SK-N-SH (cell line): ENCODE measurements at regions not wholly inside any gene's neighbourhood (a gene's known extent, or its start where the extent isn't known, plus 50 kb on each side); places are given as distances from the start of the nearest gene placed in this dataset.
"Not testable (repeated sequence)": the region's sequence is repeated elsewhere in the genome, so short reads cannot be mapped to it uniquely, and the experiment has no call there.

Experiments
- CTCF ChIA-PET: fragments of 300-600, 350-600 bp; formaldehyde crosslinking; extraction: SDS; loops from one replicate; lab custom pipeline; 2021; lab: Yijun Ruan, JAX
- POLR2A ChIA-PET: fragments of 350-600 bp; sonication (Branson Sonifier 250); formaldehyde crosslinking; extraction: SDS; loops from one replicate; lab custom pipeline; 2020; ENCODE audit warnings: antibody characterized with exemption, inconsistent platforms; lab: Yijun Ruan, JAX
- DNase-seq: peaks from one replicate; pipeline ENCODE4 v3.0.0; 2012
- H2AFZ ChIP-seq: fragments of 200-600 bp; sonication (generic); 2 replicates; pipeline ENCODE4 v1.8.1; 2016; ENCODE audit warnings: antibody characterized with exemption, mild to moderate bottlenecking, low read depth
- H3F3A ChIP-seq: fragments of 200-600 bp; sonication (generic); replicated peaks from 2 replicates; pipeline ENCODE3; 2016; ENCODE audit warnings: antibody characterized with exemption, mild to moderate bottlenecking; ENCODE audit not compliant: insufficient read depth
- H3K27ac ChIP-seq, 2 experiments: fragments of 200-500 bp in 1 of 2; fragments of 200-600 bp in 1 of 2; sonication (Bioruptor generic) in 1 of 2; sonication (generic), shearing (Covaris generic) in 1 of 2; 2 replicates each; pipeline versions ENCODE4 v1.5.1 to v1.6.1; 2014 to 2016; ENCODE audit warnings: low read depth in 2 of 2, inconsistent platforms in 1 of 2, low read length in 1 of 2, mild to moderate bottlenecking in 1 of 2, mixed read lengths in 1 of 2
- H3K27me3 ChIP-seq: fragments of 200-600 bp; sonication (generic), shearing (Covaris generic); 2 replicates; pipeline ENCODE4 v1.6.1; 2016; ENCODE audit warnings: mixed run types; ENCODE audit not compliant: insufficient read depth
- H3K36me3 ChIP-seq, 2 experiments: fragments of 200-500 bp in 1 of 2; fragments of 200-600 bp in 1 of 2; sonication (Bioruptor generic) in 1 of 2; sonication (generic) in 1 of 2; replicated peaks in 1 of 2; 2 replicates each; pipeline versions ENCODE3 to v1.5.1; 2014 to 2016; ENCODE audit warnings: low read length in 1 of 2, mild to moderate bottlenecking in 1 of 2; ENCODE audit not compliant: insufficient read depth in 2 of 2, control insufficient read depth in 1 of 2
- H3K4me1 ChIP-seq, 2 experiments: fragments of 200-500 bp in 1 of 2; fragments of 200-600 bp in 1 of 2; sonication (Bioruptor generic) in 1 of 2; sonication (generic), shearing (Covaris generic) in 1 of 2; 2 replicates each; pipeline versions ENCODE4 v1.5.1 to v1.6.1; 2014 to 2016; ENCODE audit warnings: low read depth in 1 of 2, low read length in 1 of 2, mixed run types in 1 of 2; ENCODE audit not compliant: insufficient read depth in 2 of 2, control insufficient read depth in 1 of 2
- H3K4me2 ChIP-seq: fragments of 200-600 bp; sonication (generic), shearing (Covaris generic); 2 replicates; pipeline ENCODE4 v1.6.1; 2017; ENCODE audit warnings: mixed run types
- H3K4me3 ChIP-seq, 2 experiments: fragments of 200-500 bp in 1 of 2; fragments of 200-600 bp in 1 of 2; sonication (Bioruptor generic) in 1 of 2; sonication (generic), shearing (Covaris generic) in 1 of 2; 2 replicates each; pipeline versions ENCODE4 v1.5.1 to v1.8.1; 2014 to 2016; ENCODE audit warnings: low read depth in 2 of 2, inconsistent platforms in 1 of 2, low read length in 1 of 2, mild to moderate bottlenecking in 1 of 2, mixed read lengths in 1 of 2, moderate library complexity in 1 of 2
- H3K79me2 ChIP-seq: fragments of 200-600 bp; sonication (generic); 2 replicates; pipeline ENCODE4 v1.8.1; 2017; ENCODE audit warnings: mild to moderate bottlenecking; ENCODE audit not compliant: insufficient read depth
- H3K9ac ChIP-seq: fragments of 200-600 bp; sonication (generic); 2 replicates; pipeline ENCODE4 v1.6.1; 2017; ENCODE audit warnings: mixed run types
- H3K9me2 ChIP-seq: fragments of 200-600 bp; sonication (generic); 2 replicates; pipeline ENCODE4 v1.6.1; 2017; ENCODE audit warnings: mixed run types
- H3K9me3 ChIP-seq: fragments of 200-600 bp; sonication (generic); 2 replicates; pipeline ENCODE4 v1.6.1; 2017; ENCODE audit warnings: mixed run types, mild to moderate bottlenecking, moderate library complexity
- H4K20me1 ChIP-seq: fragments of 200-600 bp; sonication (generic); 2 replicates; pipeline ENCODE4 v1.6.1; 2017; ENCODE audit warnings: mild to moderate bottlenecking, mixed run types; ENCODE audit not compliant: insufficient read depth
- EP300 ChIP-seq, 2 experiments: IDR thresholded peaks; 2 replicates each; pipeline versions ENCODE4 v1.4.0 to v1.6.1; 2012; ENCODE audit warnings: borderline replicate concordance in 1 of 2, low read depth in 1 of 2, low read length in 1 of 2
- EZH2phosphoT487 ChIP-seq: fragments of 200-600 bp; sonication (generic); IDR thresholded peaks from 2 replicates; pipeline ENCODE4 v1.6.1; 2017; ENCODE audit warnings: low read depth, mixed run types, mild to moderate bottlenecking, antibody characterized with exemption, moderate library complexity, borderline replicate concordance
- GATA2 ChIP-seq: sonication (generic); formaldehyde crosslinking; IDR thresholded peaks from 2 replicates; pipeline ENCODE4 v1.5.0; 2020; ENCODE audit warnings: mild to moderate bottlenecking, missing genetic modification reagents
- MEF2A ChIP-seq: IDR thresholded peaks from 2 replicates; pipeline ENCODE4 v1.4.0; 2012; ENCODE audit warnings: low read depth, borderline replicate concordance
- RFX5 ChIP-seq: IDR thresholded peaks from 2 replicates; pipeline ENCODE4 v1.6.1; 2012; ENCODE audit warnings: mild to moderate bottlenecking, improper control_type of control experiment, low read length
- RXRA ChIP-seq: IDR thresholded peaks from 2 replicates; pipeline ENCODE4 v1.4.0; 2012; ENCODE audit warnings: low read depth, mild to moderate bottlenecking, borderline replicate concordance
- SIN3A ChIP-seq: IDR thresholded peaks from 2 replicates; pipeline ENCODE4 v1.6.1; 2012; ENCODE audit warnings: low read depth, mild to moderate bottlenecking, low read length, moderate library complexity, borderline replicate concordance
- TEAD4 ChIP-seq: IDR thresholded peaks from 2 replicates; pipeline ENCODE4 v1.4.0; 2012; ENCODE audit warnings: mild to moderate bottlenecking, borderline replicate concordance; ENCODE audit not compliant: insufficient read depth
- WGBS: methylation state at CpG from one replicate; pipeline ENCODE4 v1.1.6; 2017; ENCODE audit warnings: low lambda C conversion rate; 5-methylcytosine and 5-hydroxymethylcytosine counted together
- TF ChIP-seq, protein P1 (sequence below): fragments of 150-350 bp; IDR thresholded peaks from 2 replicates; pipeline ENCODE4 v1.6.1; 2016; ENCODE audit warnings: mild to moderate bottlenecking, low read depth, low read length
- TF ChIP-seq, protein P2 (sequence below): IDR thresholded peaks from 2 replicates; pipeline ENCODE4; 2012
- TF ChIP-seq, protein P3 (sequence below): IDR thresholded peaks from 2 replicates; pipeline ENCODE4 v1.4.0; 2012; ENCODE audit warnings: low read depth, borderline replicate concordance

DNA sequence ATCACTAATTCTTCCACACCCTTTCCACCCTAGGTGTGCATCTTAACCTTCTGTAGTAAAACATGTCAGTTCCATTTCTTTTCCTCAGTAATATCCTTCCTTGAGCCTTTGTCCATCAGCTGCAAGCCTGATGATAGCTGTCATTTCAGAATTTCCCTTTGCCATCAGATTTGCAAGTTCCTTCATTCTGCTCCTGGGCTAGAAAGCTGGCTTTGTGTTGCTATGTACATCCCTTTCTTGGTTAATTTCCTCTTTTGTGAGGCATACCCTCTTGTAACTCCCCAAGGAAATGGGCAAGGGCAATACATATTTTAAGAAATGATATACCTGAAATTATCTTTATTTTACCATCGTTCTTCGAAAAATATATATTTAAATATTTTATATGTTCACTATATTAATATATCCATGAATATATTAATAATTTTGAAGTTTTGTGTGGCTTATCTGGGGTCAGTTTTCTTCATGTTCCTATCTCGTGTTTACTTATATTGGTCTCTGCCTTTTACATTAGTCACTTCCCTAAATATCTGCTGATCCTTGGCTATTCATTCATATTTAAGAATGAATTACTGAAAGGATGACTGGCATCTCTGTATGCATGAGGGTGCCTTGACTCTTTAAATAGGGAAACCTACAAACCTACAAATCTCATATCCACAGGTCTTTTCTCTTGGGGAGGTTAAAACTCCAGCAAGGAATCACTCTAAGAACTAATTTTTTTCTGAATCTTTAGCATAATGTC is 143.8 kb downstream of the ZNF22 start:
- Histone ChIP-seq H2AFZ (no peak overlapping the region), H3K4me1 (no peaks in the 10 kb centered on the region), H3K79me2 (no peaks in the 10 kb centered on the region), H3K27me3 (peaks cover 14% of the 10 kb centered on the region; the same call in 1 of the 2 replicates), H3K4me2 (no peak overlapping the region), H3K27ac (no peak overlapping the region), H3K36me3 (no peaks in the 10 kb centered on the region), H4K20me1 (no peaks in the 10 kb centered on the region), H3K9me2 (no peaks in the 10 kb centered on the region), H3F3A (no peaks in the 10 kb centered on the region), H3K4me3 (no peak overlapping the region), H3K9ac (no peak overlapping the region), H3K9me3 (no peaks in the 10 kb centered on the region)
- no peak for TF ChIP-seq GATA2 (CRISPR knock-in tag)
- TF ChIP-seq EZH2phosphoT487 = no peak
- TF ChIP-seq, protein P1, sequence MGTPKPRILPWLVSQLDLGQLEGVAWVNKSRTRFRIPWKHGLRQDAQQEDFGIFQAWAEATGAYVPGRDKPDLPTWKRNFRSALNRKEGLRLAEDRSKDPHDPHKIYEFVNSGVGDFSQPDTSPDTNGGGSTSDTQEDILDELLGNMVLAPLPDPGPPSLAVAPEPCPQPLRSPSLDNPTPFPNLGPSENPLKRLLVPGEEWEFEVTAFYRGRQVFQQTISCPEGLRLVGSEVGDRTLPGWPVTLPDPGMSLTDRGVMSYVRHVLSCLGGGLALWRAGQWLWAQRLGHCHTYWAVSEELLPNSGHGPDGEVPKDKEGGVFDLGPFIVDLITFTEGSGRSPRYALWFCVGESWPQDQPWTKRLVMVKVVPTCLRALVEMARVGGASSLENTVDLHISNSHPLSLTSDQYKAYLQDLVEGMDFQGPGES = no peak
- no peak for TF ChIP-seq TEAD4
- TF ChIP-seq, protein P2, sequence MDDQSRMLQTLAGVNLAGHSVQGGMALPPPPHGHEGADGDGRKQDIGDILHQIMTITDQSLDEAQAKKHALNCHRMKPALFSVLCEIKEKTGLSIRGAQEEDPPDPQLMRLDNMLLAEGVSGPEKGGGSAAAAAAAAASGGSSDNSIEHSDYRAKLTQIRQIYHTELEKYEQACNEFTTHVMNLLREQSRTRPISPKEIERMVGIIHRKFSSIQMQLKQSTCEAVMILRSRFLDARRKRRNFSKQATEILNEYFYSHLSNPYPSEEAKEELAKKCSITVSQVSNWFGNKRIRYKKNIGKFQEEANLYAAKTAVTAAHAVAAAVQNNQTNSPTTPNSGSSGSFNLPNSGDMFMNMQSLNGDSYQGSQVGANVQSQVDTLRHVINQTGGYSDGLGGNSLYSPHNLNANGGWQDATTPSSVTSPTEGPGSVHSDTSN = no peak
- TF ChIP-seq EP300 (IDR thresholded peaks at IDR 0.05; ENCODE audit: borderline replicate concordance in 1 of 2, low read depth in 1 of 2, low read length in 1 of 2) = no peak
- TF ChIP-seq MEF2A = no peak
- TF ChIP-seq RFX5 = no peak
- no peak for TF ChIP-seq RXRA
- no peak for TF ChIP-seq SIN3A
- TF ChIP-seq, protein P3, sequence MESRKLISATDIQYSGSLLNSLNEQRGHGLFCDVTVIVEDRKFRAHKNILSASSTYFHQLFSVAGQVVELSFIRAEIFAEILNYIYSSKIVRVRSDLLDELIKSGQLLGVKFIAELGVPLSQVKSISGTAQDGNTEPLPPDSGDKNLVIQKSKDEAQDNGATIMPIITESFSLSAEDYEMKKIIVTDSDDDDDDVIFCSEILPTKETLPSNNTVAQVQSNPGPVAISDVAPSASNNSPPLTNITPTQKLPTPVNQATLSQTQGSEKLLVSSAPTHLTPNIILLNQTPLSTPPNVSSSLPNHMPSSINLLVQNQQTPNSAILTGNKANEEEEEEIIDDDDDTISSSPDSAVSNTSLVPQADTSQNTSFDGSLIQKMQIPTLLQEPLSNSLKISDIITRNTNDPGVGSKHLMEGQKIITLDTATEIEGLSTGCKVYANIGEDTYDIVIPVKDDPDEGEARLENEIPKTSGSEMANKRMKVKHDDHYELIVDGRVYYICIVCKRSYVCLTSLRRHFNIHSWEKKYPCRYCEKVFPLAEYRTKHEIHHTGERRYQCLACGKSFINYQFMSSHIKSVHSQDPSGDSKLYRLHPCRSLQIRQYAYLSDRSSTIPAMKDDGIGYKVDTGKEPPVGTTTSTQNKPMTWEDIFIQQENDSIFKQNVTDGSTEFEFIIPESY = no peak
- 0% methylated on average over 3 of the region's 3 CpGs for WGBS
- no peak for DNase-seq
- POLR2A ChIA-PET = no interaction called here
- CTCF ChIA-PET = no interaction called here

DNA sequence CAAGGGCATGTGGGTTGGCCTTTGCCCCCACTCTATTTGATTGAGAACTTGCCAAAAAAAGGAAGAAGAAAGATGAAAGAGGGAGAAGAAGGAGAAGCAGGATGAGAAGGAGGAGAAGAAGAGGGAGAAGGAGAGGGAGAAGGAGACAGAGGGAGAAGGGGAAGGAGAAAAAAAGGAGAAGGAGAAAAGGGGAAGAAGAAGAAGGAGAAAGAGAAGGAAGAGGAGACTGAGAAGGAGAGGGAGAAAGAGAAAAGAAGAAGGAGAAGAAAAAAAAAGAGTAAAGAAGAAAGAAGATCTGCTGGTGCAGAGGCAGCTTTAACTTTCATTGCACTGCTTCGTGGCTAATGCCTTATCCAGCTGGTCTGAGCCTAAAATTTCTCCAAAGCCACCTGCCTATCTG is 144.4 kb downstream of the ZNF22 start:
- H3F3A ChIP-seq, H3K9me3 ChIP-seq, H4K20me1 ChIP-seq, H2AFZ ChIP-seq, H3K4me3 ChIP-seq, H3K36me3 ChIP-seq, DNase-seq, CTCF ChIA-PET, H3K9ac ChIP-seq, H3K9me2 ChIP-seq, H3K79me2 ChIP-seq, H3K4me1 ChIP-seq, H3K27ac ChIP-seq, POLR2A ChIA-PET, H3K4me2 ChIP-seq: not testable (repeated sequence)
- H3K27me3 ChIP-seq = peaks cover 14% of the 10 kb centered on the region; the same call in 1 of the 2 replicates
- 0% methylated on average over 1 of the region's 1 CpG for WGBS
